ENCODE measurements at regions not wholly inside any gene's neighbourhood (a gene's known extent, or its start where the extent isn't known, plus 50 kb on each side); places are given as distances from the start of the nearest gene placed in this dataset.
"Not testable (repeated sequence)": the region's sequence is repeated elsewhere in the genome, so short reads cannot be mapped to it uniquely, and the experiment has no call there.

DNA sequence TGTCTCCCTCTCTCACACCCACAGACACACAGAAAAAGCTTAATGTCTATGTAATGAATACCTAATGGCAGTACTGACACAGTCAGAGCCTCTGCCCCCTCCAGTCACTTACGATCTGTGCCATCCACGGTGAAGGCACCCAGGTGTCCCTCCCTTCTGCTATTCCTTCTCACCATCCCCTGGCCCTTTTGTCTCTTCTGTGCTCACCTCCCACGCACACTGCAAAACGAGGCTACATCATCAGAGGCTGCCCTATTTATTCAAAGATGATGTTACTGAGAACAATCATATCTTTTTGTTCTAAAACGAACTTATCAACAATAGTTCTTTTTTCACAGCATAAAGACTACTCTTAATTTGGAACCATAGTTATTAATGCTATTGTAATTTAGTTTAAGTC lies 246.9 kb upstream of the MKLN1 start:
- no peak for DNase-seq (ENCODE audit: low spot score)

DNA sequence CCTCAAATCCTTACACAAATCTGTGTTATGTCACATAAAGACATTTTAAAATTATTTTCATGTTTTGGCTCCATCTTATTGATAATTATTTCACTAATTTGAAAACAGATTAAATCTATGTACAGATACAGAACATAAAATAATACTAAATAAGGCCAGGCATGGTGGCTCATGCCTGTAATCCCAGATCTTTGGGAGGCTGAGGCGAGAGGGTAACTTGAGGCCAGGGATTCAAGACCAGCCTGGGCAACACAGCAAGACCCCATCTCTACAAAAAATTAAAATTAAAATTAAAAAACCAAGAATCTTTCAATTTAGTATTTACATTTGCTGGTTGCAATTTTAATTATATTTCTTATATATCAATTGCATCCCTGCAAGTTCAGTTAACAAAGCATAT lies 246.4 kb upstream of the MKLN1 start:
- DNase-seq (ENCODE audit: low spot score), result no peak

DNA sequence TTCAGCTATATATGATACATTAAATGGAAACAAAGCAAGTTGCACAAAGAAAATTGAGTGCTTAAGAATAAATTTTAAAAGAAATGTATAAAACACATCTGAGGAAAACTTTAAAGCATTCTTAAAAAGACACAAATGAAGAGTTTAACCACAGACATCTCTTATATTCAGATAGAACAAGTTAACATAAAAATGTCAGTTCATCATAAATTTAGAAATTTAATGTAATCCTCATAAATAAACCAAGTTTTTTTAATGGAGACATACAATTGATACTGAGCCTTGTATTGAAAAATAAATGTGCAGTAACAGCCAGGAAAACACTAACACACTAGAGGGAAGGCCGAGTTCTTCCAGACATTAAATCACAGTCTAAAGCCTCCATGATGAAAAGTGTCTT lies 243.9 kb upstream of the MKLN1 start:
- no peak for DNase-seq (ENCODE audit: low spot score)

DNA sequence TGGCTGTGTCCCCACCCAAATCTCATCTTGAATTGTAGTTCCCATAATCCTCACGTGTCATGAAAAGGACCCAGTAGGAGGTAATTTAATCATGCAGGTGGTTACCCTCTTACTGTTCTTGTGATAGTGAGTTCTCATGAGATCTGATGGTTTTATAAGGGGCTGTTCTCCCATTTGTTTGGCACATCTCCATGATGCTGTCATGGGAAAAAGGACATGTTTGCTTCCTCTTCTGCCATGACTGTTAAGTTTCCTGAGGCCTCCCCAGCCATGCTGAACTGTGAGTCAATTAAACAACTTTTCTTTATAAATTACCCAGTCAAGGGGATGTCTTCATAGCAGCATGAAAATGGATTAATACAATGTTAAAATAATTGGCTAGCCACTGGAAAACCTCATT lies 243.3 kb upstream of the MKLN1 start:
- DNase-seq (ENCODE audit: low spot score), result not testable (repeated sequence)

DNA sequence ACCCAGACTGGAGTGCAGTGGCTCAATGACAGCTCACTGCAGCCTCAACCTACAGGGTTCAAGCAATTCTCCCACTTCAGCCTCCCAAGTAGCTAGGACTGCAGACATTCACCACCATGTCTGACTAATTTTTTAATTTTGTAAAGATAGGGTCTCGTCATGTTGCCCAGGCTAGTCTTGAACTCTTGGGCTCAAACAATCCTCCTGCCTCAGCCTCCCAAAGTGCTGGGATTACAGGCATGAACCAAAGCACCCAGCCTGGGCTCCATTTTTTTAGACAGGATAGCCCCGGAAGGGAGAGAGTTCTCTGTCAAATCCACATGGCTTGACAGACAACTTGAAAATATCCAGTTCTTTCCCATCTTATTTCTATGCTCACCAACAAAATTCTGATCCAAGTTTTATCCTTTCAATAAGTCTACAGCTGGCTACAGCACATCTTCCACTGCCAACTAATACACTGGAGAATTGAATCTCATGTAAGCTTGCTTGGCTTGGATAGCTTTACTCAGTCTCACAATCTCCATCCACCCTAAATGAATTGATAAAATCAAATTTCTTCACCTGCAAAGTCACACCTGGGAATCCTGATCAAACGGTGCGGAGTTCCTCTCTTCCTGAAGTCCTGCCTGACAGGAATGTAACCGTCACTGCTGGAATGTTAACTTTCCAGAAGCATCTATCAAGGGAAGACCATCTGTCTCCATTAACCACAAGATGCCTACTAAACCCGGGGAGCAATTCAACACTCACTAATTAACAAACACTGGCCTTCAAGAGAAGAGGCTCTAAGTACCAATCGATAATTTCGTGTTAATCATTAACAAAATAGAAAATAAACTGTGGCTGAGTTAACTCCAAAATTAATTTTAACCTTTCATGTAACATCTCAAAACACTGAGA lies 239.7 kb upstream of the MKLN1 start:
- DNase-seq (ENCODE audit: low spot score), result no peak

DNA sequence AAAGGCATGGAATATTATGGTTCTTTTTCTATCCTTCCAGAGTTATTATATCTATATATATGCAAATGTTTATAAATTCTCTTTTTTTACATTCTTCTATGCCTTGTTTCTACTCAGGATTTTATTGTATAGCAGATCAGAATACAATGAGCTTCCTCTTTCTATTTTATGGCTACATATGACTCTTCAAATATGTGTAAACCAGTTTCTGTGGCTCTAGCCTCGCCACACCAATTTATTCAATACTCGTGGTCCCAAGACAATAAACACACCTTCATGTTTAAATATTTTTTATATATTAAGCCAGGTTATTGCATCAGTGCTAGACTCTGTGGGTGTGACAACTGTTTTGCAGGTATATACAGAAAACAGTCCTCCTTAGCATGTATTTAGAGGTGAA lies 237.5 kb upstream of the MKLN1 start:
- DNase-seq (ENCODE audit: low spot score), result no peak

DNA sequence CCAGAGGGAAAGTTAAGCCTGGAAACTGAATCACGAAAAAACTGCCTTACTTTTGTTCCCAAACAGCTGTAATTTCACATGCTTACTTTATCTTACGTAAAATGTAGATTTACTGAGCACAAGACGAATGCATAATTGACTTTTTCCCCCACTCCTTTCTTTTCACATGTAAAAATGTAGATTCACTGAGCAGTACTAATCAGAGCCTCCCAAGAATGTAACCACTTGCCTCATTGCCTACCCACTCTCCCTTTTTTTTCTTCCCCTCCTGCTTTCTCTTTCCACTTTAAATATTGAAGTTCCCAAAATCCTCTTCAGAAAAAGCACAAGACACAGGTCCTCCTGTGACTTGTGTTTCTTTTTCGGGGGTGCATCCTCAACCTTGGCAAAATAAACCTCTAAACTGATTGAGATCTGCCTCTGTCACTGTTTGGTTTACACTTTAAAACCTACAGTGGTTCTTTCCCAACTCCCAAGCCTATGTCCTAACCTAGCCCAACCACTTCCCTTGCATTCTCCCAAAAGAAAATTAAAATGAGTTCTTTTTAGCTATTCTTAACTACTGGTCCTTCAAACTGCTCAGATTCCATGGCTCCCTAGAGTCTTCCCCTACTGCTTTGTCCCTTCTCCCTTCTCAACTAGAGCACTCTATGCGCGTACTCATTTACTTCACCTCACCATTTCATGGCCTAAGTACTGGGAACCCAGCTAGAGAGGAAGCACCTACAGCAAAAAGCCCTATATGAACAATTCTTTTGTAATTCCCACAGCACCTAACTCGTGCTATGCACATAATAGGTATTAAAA lies 236.6 kb upstream of the MKLN1 start:
- no peak for DNase-seq (ENCODE audit: low spot score)

DNA sequence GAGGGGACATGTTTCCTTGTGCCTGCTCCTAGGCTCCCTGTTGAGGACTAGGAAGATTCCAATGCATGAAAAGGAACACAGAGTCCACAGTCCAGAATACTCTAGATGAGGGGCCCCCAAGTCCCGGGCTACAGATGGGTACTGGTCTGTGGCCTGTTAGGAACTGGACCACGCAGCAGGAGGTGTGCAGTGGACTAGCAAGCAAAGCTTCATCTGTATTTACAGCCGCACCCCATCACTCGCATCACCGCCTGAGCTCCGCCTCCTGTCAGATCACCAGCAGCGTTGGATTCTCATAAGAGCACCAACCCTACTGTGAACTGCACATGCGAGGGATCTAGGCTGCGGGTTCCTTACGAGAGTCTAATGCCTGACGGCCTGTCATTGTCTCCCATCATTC lies 233.0 kb upstream of the MKLN1 start:
- no peak for DNase-seq (ENCODE audit: low spot score)

DNA sequence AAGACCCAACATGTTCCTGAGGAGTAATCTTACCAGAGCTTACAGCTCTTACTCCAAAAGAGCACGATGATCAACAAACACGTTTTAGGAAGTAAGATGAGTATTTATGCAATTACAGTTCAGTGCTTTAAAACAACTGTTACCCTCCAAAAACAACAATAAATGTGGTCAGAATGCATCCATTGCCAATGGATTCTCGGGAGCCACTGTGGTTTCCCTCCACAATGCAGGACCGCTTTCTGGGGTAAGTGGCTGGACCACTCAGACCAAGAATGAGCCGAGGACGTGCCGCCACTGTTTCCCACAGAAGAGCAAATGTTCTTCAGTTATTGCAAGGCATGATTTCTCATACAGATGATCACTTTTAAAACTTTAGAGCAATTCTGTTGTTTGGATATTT lies 232.3 kb upstream of the MKLN1 start:
- no peak for DNase-seq (ENCODE audit: low spot score)

DNA sequence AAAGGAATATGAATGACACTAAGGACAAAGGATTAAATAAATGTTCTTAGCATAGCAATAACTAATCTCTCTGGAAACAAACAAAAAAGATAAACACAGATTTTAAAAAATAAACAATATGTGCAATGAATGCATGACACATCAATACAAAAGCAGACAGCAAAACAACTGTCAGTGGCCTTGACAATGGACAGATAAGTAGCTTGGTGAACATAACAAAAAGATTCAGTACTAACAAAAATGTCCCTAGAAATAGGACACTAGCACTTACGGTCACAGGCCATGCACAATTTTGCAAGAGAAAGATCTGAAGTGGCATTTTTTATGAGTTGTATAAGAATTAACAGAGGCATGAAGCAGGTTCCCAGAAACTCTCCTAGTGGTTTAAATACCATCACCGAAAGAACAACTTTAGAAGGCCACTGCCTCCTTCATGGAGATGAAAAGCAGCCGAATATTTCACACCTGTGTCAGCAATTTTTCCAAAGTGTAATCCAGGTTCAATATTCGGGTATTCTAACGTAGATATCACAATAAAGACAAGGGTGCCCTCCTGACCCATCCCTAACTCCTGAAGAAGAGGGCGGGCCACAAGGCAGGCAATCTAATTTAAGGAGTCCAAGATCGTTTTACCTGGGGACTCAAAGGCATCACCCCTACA lies 231.3 kb upstream of the MKLN1 start:
- DNase-seq (ENCODE audit: low spot score), result no peak

DNA sequence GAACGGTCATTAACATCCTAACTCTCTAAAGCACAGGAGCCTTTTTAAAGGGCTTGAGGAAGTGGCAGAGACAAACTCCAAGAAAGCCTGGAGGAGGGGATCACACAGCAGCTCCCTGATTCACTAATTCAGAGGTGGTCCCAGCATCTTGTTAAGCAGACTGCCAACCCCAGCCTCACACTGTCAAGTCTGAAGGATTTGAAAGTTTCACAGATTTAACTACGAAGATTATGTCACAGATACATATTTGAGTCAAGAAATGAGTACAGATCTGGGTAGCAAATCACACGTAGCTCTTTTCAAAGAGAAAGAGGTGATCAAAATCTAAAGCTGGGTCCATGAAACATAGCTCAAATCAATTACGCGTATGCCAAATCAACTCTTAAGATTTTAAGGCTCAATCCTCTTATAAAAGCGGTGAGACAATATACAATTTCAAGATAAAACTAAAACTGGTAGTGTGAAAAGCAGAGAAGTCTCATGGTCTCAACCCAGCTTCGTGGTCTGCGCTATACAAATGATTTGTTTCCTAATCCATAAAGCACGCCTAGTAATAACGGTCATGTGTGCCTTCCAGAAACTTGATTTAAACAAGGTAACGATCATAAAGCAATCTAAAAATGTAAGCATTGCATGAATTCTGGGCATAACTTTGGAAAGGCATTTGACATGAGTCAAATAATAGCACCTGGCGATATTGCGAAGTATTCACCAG lies 229.9 kb upstream of the MKLN1 start:
- DNase-seq (ENCODE audit: low spot score), result no peak

DNA sequence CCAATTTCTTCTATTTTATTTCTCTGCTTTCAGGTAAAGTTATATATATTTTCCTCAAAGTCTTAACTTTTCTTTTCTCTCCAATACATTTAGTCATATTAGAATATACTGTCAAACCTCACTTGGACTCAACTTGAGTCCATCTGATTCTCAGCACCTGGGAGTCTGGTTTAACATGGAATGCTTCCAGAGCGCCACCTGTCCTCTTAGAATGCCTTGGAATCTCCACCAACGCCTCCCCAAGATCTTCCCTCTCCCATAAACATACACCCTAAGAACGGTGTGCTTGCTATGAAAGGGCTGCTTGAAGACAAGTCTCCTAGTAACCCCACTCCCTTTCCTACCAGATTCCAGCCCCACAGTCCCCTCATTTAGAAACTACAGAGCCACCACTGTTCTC lies 229.1 kb upstream of the MKLN1 start:
- DNase-seq (ENCODE audit: low spot score), result no peak

DNA sequence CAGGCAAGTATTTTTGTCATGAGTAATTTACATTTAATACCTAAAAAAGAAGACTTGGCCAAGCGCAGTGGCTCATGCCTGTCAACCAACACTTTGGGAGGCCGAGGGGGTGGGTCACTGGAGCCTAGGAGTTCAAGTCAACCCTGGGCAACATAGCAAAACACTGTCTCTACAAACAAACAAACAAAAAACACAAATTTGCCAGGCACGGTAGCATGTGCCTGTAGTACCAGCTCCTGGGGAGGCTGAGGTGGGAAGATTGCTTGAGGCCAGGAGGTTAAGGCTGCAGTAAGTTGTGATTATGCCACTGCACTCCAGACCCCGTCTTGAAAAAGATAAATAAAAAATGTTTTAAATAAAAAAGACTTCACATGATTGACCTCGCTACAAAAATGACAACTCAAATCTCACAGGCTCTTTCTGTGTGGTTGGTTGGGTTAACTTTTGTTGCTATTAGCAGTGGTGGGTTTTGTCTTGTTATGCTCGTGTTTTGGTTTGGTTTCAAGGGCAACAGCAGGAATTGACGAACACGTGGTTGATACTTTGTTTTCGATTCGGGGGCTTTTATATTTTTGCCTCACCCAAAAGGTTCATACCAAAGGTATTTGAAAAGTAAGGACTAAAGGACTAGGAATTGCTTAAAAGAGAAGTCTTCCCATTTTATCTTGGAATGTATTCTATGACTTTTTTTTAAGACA lies 227.2 kb upstream of the MKLN1 start:
- DNase-seq (ENCODE audit: low spot score), result no peak

DNA sequence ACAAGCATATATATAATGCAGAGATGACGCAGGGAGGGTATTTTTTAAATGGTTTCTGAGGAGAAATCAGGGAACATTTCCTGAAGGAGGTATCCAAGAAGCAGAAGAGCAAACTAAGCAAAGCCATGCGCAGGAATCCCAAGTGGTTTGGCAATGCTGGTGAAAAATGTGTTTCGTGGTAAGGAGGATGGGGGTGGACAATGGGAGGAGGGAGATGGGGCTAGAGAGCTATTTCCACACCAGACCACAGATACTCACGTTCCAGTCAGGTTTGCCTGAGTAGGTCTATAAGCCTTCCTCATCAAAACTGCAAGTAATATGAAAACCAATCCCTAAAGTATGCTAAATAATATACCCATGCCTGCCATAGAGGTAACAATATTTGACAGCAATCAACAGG lies 223.7 kb upstream of the MKLN1 start:
- no peak for DNase-seq (ENCODE audit: low spot score)

DNA sequence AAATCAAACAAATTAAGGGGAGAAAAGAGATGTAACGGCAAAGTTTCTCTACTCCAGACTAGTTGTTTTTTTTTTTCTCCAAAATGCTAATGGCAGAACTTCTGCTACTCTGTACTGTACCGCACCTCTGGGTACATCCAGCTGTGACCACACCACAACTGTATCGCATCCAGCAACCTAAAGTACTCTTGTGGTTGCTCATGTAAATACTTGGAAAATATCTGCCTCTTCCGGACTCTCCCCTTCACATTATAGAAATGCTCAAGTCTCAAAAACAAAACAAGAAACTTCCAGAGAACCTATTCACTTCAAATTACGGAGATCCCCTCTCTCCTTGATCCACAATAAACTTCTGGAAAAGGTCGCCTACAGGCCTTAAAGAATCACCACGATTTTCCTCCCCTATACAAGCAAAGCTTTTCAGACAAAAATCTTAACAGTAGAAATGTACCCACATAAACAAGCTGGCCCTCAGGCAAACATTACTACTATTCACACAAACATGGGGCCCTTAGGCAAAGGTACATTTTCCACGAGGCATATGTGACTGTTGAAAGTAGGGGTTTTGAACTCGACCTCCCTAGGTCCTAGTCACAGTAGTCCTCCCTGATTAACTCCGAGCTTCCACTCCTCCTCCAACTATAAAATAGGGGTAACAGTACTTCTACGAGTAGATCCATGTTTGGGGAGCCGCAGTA lies 222.9 kb upstream of the MKLN1 start:
- no peak for DNase-seq (ENCODE audit: low spot score)

DNA sequence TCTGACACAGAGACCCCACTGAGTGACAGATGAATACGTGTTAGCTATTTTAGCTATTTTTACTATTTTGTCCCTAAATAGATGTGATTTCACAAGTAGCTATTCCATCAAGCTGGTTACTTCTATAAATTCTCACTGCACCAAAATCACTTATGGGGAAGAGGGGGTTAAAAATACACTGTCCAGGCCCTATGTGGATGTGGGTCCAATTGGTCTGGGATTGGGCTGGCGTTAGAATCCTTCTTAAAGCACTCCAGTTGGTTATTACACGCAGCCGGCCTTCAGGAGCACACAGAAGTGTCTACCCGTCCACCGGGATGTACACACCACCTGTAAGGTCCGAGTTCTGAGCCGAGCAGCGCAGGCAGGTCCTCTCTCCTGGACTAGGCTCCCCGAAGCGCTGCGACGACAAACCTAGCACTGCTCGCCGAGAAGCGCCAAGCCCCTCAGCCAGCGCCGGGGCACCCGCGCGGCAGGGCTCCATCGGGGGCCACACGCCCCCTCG lies 222.3 kb upstream of the MKLN1 start:
- DNase-seq (ENCODE audit: low spot score), result no peak

DNA sequence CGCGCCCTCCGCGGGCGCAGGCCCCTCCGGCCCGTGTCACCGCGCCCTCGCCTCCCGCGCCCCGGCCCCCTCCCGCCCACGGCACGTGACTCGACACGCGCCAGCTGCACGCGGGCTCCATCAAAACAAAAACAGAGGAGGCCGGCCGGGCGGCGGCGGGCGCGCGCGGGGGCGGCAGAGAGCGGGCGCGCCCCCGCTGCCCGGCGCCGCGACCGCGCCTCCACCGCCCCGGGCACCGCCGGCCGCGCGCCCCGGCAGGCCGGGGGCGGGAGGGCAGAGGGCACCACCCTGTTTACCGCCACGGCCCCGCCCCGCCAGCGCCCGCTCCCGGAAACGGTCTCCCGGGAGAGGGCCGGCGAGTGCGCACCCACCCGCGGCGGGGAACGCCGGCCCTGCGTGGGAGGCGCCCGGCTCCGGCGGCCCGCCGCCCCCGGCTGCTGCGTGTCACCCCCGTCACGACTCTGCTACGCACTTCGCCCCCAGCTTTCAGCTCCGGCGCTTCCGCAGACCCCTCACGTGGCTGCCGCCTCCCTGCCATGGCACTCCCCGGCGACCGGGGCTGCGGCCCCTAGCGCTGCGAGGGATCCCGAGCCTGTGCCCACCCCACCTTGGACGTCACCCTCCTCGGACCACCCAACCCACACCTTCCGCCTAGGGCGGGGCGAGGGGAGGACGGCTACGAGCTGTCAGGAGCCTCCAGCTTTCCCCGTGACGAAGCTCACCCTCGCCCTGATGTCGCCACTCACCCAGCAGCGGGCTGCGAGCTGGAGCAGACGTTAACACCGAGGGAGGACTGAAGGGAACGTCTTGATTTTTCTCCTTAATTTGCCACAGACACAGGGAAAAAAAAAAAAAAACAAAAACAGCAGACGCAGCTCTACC lies 221.6 kb upstream of the MKLN1 start:
- DNase-seq (ENCODE audit: low spot score), result peak; percentile 84

DNA sequence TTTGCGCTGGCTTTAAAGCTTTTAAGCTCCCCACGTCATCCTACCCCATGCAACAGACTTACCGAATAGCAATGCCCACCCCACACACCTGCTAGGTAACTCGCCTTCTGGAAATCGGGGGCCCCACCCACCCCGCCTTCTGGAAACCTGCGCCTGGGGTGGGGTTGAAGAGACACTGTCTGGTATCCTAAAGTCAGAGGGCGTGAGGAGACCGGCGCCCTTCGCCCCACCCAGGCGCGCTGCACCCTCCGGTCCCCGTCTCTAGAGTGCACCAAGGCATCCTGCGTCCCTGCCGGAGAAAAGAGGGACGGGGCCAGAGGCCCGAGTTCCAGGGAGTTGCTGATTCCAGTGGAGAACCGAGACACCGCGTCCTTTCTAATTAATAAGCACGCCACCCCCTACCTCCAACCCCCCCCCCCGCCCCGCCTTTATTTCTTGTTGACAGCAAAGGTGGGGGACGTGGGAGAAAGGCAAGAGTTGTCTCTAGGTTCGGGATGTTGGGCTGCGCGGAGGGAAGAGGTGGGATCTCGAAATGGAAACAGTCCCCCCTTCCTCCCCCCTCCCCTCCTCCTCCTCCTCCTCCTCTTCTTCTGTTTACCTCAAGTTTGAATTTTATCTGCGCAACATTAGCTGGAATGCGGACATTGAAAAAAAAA lies 220.9 kb upstream of the MKLN1 start:
- peak; percentile 66 for DNase-seq (ENCODE audit: low spot score)
